HG03097 (cell line): ENCODE measurements at regions not wholly inside any gene's neighbourhood (a gene's known extent, or its start where the extent isn't known, plus 50 kb on each side); places are given as distances from the start of the nearest gene placed in this dataset.

ENCODE experiments used
- ATAC-seq: cut with Tn5 transposase; IDR thresholded peaks from one replicate; pipeline ENCODE4 v1.9.1; 2021; ENCODE audit not compliant: unreplicated experiment, low FRiP score

GRCh38 chr2:151157000-151157735 lies 104.5 kb downstream of the RBM43 start:
- ATAC-seq = no peak

GRCh38 chr2:151156431-151156830 lies 105.2 kb downstream of the RBM43 start:
- ATAC-seq = no peak

GRCh38 chr2:151153601-151154000 lies 108.1 kb downstream of the RBM43 start:
- ATAC-seq = no peak

- no peak for ATAC-seq
These were observed 111.0 kb downstream of the RBM43 start for GRCh38 chr2:151150331-151151320.

- ATAC-seq = no peak
These were observed 123.2 kb downstream of the RBM43 start for GRCh38 chr2:151138507-151138906.

- ATAC-seq = no peak
These were observed 124.1 kb downstream of the RBM43 start for GRCh38 chr2:151137526-151137925.

- no peak for ATAC-seq
These were observed 141.7 kb downstream of the RBM43 start for GRCh38 chr2:151120011-151120410.

- no peak for ATAC-seq
These were observed 142.3 kb downstream of the RBM43 start for GRCh38 chr2:151119374-151119773.

GRCh38 chr2:151118269-151118668 lies 143.4 kb downstream of the RBM43 start:
- ATAC-seq = no peak

- no peak for ATAC-seq
These were observed 146.8 kb downstream of the RBM43 start for GRCh38 chr2:151114874-151115273.

- no peak for ATAC-seq
These were observed 148.3 kb downstream of the RBM43 start for GRCh38 chr2:151113318-151113717.

- no peak for ATAC-seq
These were observed 149.9 kb downstream of the RBM43 start for GRCh38 chr2:151111599-151112278.

- no peak for ATAC-seq
These were observed 154.7 kb downstream of the RBM43 start for GRCh38 chr2:151106805-151107506.

- ATAC-seq = no peak
These were observed 158.1 kb downstream of the RBM43 start for GRCh38 chr2:151103551-151103950.

- no peak for ATAC-seq
These were observed 159.4 kb downstream of the RBM43 start for GRCh38 chr2:151102226-151102625.

- ATAC-seq = no peak
These were observed 162.8 kb downstream of the RBM43 start for GRCh38 chr2:151098841-151099240.

- ATAC-seq = no peak
These were observed 163.8 kb downstream of the RBM43 start for GRCh38 chr2:151097895-151098294.

- no peak for ATAC-seq
These were observed 164.5 kb downstream of the RBM43 start for GRCh38 chr2:151097128-151097527.

GRCh38 chr2:151096235-151096634 lies 165.4 kb downstream of the RBM43 start:
- ATAC-seq = no peak

- ATAC-seq = no peak
These were observed 166.2 kb downstream of the RBM43 start for GRCh38 chr2:151095463-151095862.
